GM23248 (cell line): ENCODE measurements at regions not wholly inside any gene's neighbourhood (a gene's known extent, or its start where the extent isn't known, plus 50 kb on each side); places are given as distances from the start of the nearest gene placed in this dataset.

ENCODE experiments used
- EZH2 ChIP-seq: fragments of 200-600 bp; sonication (generic); IDR thresholded peaks from 2 replicates; pipeline ENCODE4 v1.6.1; 2018; ENCODE audit warnings: antibody characterized with exemption, mild to moderate bottlenecking; ENCODE audit not compliant: insufficient read depth, poor library complexity, severe bottlenecking
- EZH2phosphoT487 ChIP-seq: fragments of 200-600 bp; sonication (generic); IDR thresholded peaks from 2 replicates; pipeline ENCODE4 v1.6.1; 2018; ENCODE audit warnings: antibody characterized with exemption, moderate library complexity, mild to moderate bottlenecking, low read depth; ENCODE audit not compliant: insufficient read depth

GRCh38 chr15:62510791-62511190 lies 345.7 kb upstream of the C2CD4B start:
- TF ChIP-seq EZH2phosphoT487 = no peak
- TF ChIP-seq EZH2 = no peak
